ENCODE measurements at regions not wholly inside any gene's neighbourhood (a gene's known extent, or its start where the extent isn't known, plus 50 kb on each side); places are given as distances from the start of the nearest gene placed in this dataset.

- intact Hi-C loops (cut with DNase I, micrococcal nuclease): no loop called here
Measured at GRCh38 chr1:229221106-229222019, 49.5 kb upstream of the RAB4A start.

More at GRCh38 chr1:229221106-229222019, 49.5 kb upstream of the RAB4A start:
- Histone ChIP-seq H3K4me3 (no peak overlapping the region), H3K4me1 (ENCODE audit: low read depth) (peaks cover 22% of the 10 kb centered on the region), H3K36me3 (ENCODE audit: low read depth) (no peaks in the 10 kb centered on the region), H3K9me3 (no peaks in the 10 kb centered on the region)
- peak; percentile 87 for ATAC-seq
- DNase-seq: peak in 2 of 3 donors; percentile 62 to 69
- TF ChIP-seq, protein P1, sequence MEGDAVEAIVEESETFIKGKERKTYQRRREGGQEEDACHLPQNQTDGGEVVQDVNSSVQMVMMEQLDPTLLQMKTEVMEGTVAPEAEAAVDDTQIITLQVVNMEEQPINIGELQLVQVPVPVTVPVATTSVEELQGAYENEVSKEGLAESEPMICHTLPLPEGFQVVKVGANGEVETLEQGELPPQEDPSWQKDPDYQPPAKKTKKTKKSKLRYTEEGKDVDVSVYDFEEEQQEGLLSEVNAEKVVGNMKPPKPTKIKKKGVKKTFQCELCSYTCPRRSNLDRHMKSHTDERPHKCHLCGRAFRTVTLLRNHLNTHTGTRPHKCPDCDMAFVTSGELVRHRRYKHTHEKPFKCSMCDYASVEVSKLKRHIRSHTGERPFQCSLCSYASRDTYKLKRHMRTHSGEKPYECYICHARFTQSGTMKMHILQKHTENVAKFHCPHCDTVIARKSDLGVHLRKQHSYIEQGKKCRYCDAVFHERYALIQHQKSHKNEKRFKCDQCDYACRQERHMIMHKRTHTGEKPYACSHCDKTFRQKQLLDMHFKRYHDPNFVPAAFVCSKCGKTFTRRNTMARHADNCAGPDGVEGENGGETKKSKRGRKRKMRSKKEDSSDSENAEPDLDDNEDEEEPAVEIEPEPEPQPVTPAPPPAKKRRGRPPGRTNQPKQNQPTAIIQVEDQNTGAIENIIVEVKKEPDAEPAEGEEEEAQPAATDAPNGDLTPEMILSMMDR (IDR thresholded peaks at IDR 0.05): no peak

Measured in mucosa of descending colon (tissue), 3 donors.